Esophagus muscularis mucosa (tissue), 4 donors: ENCODE measurements at regions not wholly inside any gene's neighbourhood (a gene's known extent, or its start where the extent isn't known, plus 50 kb on each side); places are given as distances from the start of the nearest gene placed in this dataset.

Experiments used
- DNase-seq: peaks from one replicate; pipeline ENCODE4 v3.0.0-alpha.2; 2017; ENCODE audit errors: extremely low spot score
- H3K27ac ChIP-seq, 4 donors: fragments of 200-600 bp; sonication (generic); replicated peaks in 1 of 4; 1 replicate in 3 of 4; 2 replicates in 1 of 4; pipeline ENCODE4 v1.5.1; 2016 to 2019; ENCODE audit warnings: mild to moderate bottlenecking in 1 of 4
- H3K27me3 ChIP-seq, 4 donors: fragments of 200-600 bp; sonication (generic); one replicate each; pipeline versions ENCODE4 v1.5.1 to v1.6.0; 2016 to 2019
- H3K36me3 ChIP-seq, 4 donors: fragments of 200-600 bp; sonication (generic); one replicate each; pipeline ENCODE4 v1.5.1; 2016 to 2019
- H3K4me1 ChIP-seq, 4 donors: fragments of 200-600 bp; sonication (generic); one replicate each; pipeline ENCODE4 v1.5.1; 2016 to 2019
- H3K4me3 ChIP-seq, 4 donors: fragments of 200-600 bp; sonication (generic); 1 replicate in 2 of 4; 2 replicates in 2 of 4; pipeline ENCODE4 v1.5.1; 2016 to 2019; ENCODE audit warnings: mild to moderate bottlenecking in 4 of 4, moderate library complexity in 1 of 4
- H3K9me3 ChIP-seq, 4 donors: fragments of 200-600 bp; sonication (generic); 1 replicate in 3 of 4; 2 replicates in 1 of 4; pipeline ENCODE4 v1.5.1; 2016 to 2019
- CTCF ChIP-seq, 3 experiments: fragments of 200-600 bp in 2 of 3; fragments of 450-650 bp in 1 of 3; sonication (generic) in 2 of 3; IDR thresholded peaks; one replicate each; pipeline ENCODE4 v1.5.1; 2017 to 2019; ENCODE audit warnings: antibody characterized with exemption in 3 of 3, mild to moderate bottlenecking in 2 of 3, moderate library complexity in 1 of 3
- EP300 ChIP-seq: sonication (generic); formaldehyde crosslinking; IDR thresholded peaks from one replicate; pipeline ENCODE4 v1.6.1; 2017; ENCODE audit warnings: antibody characterized with exemption
- POLR2A ChIP-seq: fragments of 450-650 bp; IDR thresholded peaks from one replicate; pipeline ENCODE4 v1.6.1; 2017; ENCODE audit warnings: antibody characterized with exemption, moderate library complexity, mild to moderate bottlenecking, low read depth
- POLR2AphosphoS5 ChIP-seq, 2 donors: sonication (generic); formaldehyde crosslinking; IDR thresholded peaks; one replicate each; pipeline ENCODE4 v1.6.1; 2017; ENCODE audit warnings: antibody characterized with exemption in 2 of 2
- WGBS: methylation state at CpG from one replicate; pipeline ENCODE4 v1.1.5; 2018; 5-methylcytosine and 5-hydroxymethylcytosine counted together
- intact Hi-C: fragments of 100-400 bp; cut with DNase I; formaldehyde crosslinking; loops from one replicate; pipeline ENCODE4 v1.15.1; 2023

GRCh38 chr1:224500796-224501195, 66.2 kb upstream of the WDR26 start:
- H3K27me3 ChIP-seq = no peaks in the 10 kb centered on the region
- H3K4me3 ChIP-seq = no peak overlapping the region
- no peak overlapping the region for H3K27ac ChIP-seq
- TF ChIP-seq POLR2A = no peak
- no peak for TF ChIP-seq CTCF (IDR thresholded peaks at IDR 0.05)
- TF ChIP-seq POLR2AphosphoS5 (IDR thresholded peaks at IDR 0.05) = no peak
- no peak for TF ChIP-seq EP300
- DNase-seq = no peak
- intact Hi-C loops = no loop called here
- 80% methylated on average over 4 of the region's 4 CpGs for WGBS
- H3K9me3 ChIP-seq = no peaks in the 10 kb centered on the region
- H3K36me3 ChIP-seq = no peaks in the 10 kb centered on the region
- peaks cover 43 to 53% (median 51%) of the 10 kb centered on the region in 4 donors for H3K4me1 ChIP-seq

- TF ChIP-seq CTCF (IDR thresholded peaks at IDR 0.05) = no peak
- no peak for TF ChIP-seq EP300
- no peak for TF ChIP-seq POLR2A
- no peak for TF ChIP-seq POLR2AphosphoS5 (IDR thresholded peaks at IDR 0.05)
- Histone ChIP-seq H3K4me3 (no peak overlapping the region), H3K9me3 (no peaks in the 10 kb centered on the region), H3K4me1 (peaks cover 47 to 61% (median 58%) of the 10 kb centered on the region in 4 donors), H3K27me3 (no peaks in the 10 kb centered on the region), H3K36me3 (no peaks in the 10 kb centered on the region), H3K27ac (peak overlapping the region; percentile 76 to 85 (median 82))
- WGBS = 100% methylated on average over 4 of the region's 4 CpGs
- intact Hi-C loops = no loop called here
- DNase-seq = no peak
Observed at GRCh38 chr1:224501836-224502235, 67.2 kb upstream of the WDR26 start.

GRCh38 chr1:224502459-224503160, 68.0 kb upstream of the WDR26 start:
- Histone ChIP-seq H3K9me3 (no peaks in the 10 kb centered on the region), H3K27me3 (no peaks in the 10 kb centered on the region), H3K36me3 (no peaks in the 10 kb centered on the region), H3K4me1 (peaks cover 46 to 59% (median 56%) of the 10 kb centered on the region in 4 donors), H3K4me3 (peak overlapping the region; percentile 10 to 29 (median 16)), H3K27ac (peak overlapping the region; percentile 76 to 85 (median 82))
- intact Hi-C loops = no loop called here
- TF ChIP-seq EP300 = no peak
- no peak for TF ChIP-seq POLR2A
- TF ChIP-seq CTCF (IDR thresholded peaks at IDR 0.05) = no peak
- no peak for TF ChIP-seq POLR2AphosphoS5 (IDR thresholded peaks at IDR 0.05)
- WGBS = 32% methylated on average over 12 of the region's 12 CpGs
- DNase-seq = no peak

GRCh38 chr1:224503161-224504118, 68.8 kb upstream of the WDR26 start:
- H3K27ac ChIP-seq = peak overlapping the region; percentile 76 to 85 (median 82)
- under 1% methylated on average over 6 of the region's 19 CpGs for WGBS
- no peaks in the 10 kb centered on the region for H3K36me3 ChIP-seq
- peak; percentile 47 to 62 for TF ChIP-seq POLR2AphosphoS5 (IDR thresholded peaks at IDR 0.05)
- no peak for TF ChIP-seq EP300
- TF ChIP-seq POLR2A = no peak
- TF ChIP-seq CTCF (IDR thresholded peaks at IDR 0.05) = peak in 1 of 3 experiments; percentile 27
- no peaks in the 10 kb centered on the region for H3K27me3 ChIP-seq
- peaks cover 37 to 52% (median 48%) of the 10 kb centered on the region in 4 donors for H3K4me1 ChIP-seq
- H3K9me3 ChIP-seq = no peaks in the 10 kb centered on the region
- H3K4me3 ChIP-seq = peak overlapping the region; percentile 10 to 29 (median 16)
- intact Hi-C loops = no loop called here
- DNase-seq = peak; percentile 94
